Tibial nerve (tissue), 4 donors: ENCODE measurements at regions not wholly inside any gene's neighbourhood (a gene's known extent, or its start where the extent isn't known, plus 50 kb on each side); places are given as distances from the start of the nearest gene placed in this dataset.

Source experiments
- DNase-seq, 2 donors: peaks; one replicate each; pipeline ENCODE4 v3.0.0-alpha.2; 2019; ENCODE audit warnings: low spot score in 2 of 2
- H3K27ac ChIP-seq, 4 donors: fragments of 200-600 bp; sonication (generic) in 3 of 4; one replicate each; pipeline ENCODE4 v1.5.1; 2017 to 2019; ENCODE audit warnings: mild to moderate bottlenecking in 1 of 4
- H3K27me3 ChIP-seq, 2 donors: fragments of 200-600 bp; sonication (generic) in 1 of 2; one replicate each; pipeline versions ENCODE4 v1.5.1 to v1.6.0; 2017 to 2019
- H3K36me3 ChIP-seq, 3 donors: fragments of 200-600 bp; sonication (generic); one replicate each; pipeline ENCODE4 v1.5.1; 2018 to 2019
- H3K4me1 ChIP-seq, 4 donors: fragments of 200-600 bp; sonication (generic) in 3 of 4; one replicate each; pipeline ENCODE4 v1.5.1; 2017 to 2019
- H3K4me3 ChIP-seq, 4 donors: fragments of 200-600 bp; sonication (generic) in 3 of 4; one replicate each; pipeline ENCODE4 v1.5.1; 2017 to 2019; ENCODE audit warnings: mild to moderate bottlenecking in 1 of 4, moderate library complexity in 1 of 4
- H3K9me3 ChIP-seq, 4 donors: fragments of 200-600 bp; sonication (generic) in 3 of 4; one replicate each; pipeline ENCODE4 v1.5.1; 2017 to 2019
- CTCF ChIP-seq, 5 experiments: fragments of 200-600 bp in 3 of 5; fragments of 450-650 bp in 2 of 5; sonication (generic) in 3 of 5; IDR thresholded peaks; one replicate each; pipeline ENCODE4 v1.5.1; 2016 to 2019; ENCODE audit warnings: antibody characterized with exemption in 5 of 5, mild to moderate bottlenecking in 3 of 5, moderate library complexity in 2 of 5
- EP300 ChIP-seq, 2 donors: sonication (generic); formaldehyde crosslinking; IDR thresholded peaks; one replicate each; pipeline ENCODE4 v1.6.1; 2017; ENCODE audit warnings: antibody characterized with exemption in 2 of 2, mild to moderate bottlenecking in 1 of 2
- POLR2A ChIP-seq, 2 donors: fragments of 450-650 bp; IDR thresholded peaks; one replicate each; pipeline ENCODE4 v1.6.1; 2017; ENCODE audit warnings: antibody characterized with exemption in 2 of 2, mild to moderate bottlenecking in 2 of 2, moderate library complexity in 2 of 2
- WGBS, 2 donors: methylation state at CpG; one replicate each; pipeline ENCODE4 v1.1.5; 2018; 5-methylcytosine and 5-hydroxymethylcytosine counted together

DNA sequence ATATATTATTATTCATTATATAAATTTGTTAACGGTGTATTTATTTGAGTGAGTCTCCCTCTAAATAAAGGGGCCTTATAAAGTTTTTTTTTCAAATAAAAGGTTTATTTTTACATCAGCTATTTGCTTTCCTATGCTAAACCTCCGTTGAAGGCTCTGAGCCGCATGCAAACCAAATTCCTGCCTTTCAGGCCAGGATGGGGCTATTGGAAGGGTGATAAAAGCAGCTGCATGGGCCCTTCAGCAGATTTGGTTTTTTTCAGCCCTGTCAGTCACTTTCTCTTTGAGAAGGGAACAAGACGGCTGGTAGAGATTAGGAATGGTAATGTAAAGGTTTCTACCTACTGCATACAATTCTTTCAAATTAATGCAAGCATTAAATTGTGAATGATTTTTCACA is 244.2 kb downstream of the WNT5A start:
- no peak for TF ChIP-seq POLR2A (IDR thresholded peaks at IDR 0.05)
- TF ChIP-seq CTCF (IDR thresholded peaks at IDR 0.05), result no peak
- TF ChIP-seq EP300 (IDR thresholded peaks at IDR 0.05), result no peak
- Histone ChIP-seq H3K9me3 (peaks cover 0 to under 1% (median 0%) of the 10 kb centered on the region in 4 donors), H3K36me3 (no peaks in the 10 kb centered on the region), H3K4me1 (no peaks in the 10 kb centered on the region), H3K4me3 (no peak overlapping the region), H3K27ac (no peak overlapping the region), H3K27me3 (no peaks in the 10 kb centered on the region)
- no peak for DNase-seq
- WGBS, 2 donors, result 49 to 65% methylated on average over 4 of the region's 4 CpGs

DNA sequence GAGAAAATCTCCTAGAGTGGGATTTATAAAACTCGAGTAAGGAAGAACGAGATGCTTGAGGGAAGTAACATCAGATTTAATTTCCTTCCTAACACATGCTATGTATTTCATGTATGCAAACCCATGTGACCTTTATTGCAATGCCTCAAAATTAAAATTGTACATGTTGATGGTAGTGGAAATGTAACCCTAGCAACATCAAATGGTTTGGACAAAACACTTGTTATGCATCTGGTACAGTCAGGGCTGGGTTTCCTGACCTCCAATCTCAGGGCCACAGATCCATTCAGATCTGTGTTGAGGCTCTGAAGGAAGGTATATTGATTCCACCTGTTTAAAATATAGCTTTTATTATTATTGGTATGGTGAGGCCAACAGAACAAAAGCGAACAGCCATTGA is 246.0 kb downstream of the WNT5A start:
- Histone ChIP-seq H3K27me3 (no peaks in the 10 kb centered on the region), H3K9me3 (no peaks in the 10 kb centered on the region), H3K4me3 (no peak overlapping the region), H3K27ac (no peak overlapping the region), H3K4me1 (no peaks in the 10 kb centered on the region), H3K36me3 (no peaks in the 10 kb centered on the region)
- DNase-seq, result no peak
- 85% methylated on average over 3 of the region's 3 CpGs for WGBS, 2 donors
- TF ChIP-seq POLR2A (IDR thresholded peaks at IDR 0.05) (no peak), CTCF (IDR thresholded peaks at IDR 0.05) (no peak), EP300 (IDR thresholded peaks at IDR 0.05) (no peak)

GRCh38 chr3:55235416-55235815 is 251.7 kb downstream of the WNT5A start:
- H3K36me3 ChIP-seq, result no peaks in the 10 kb centered on the region
- no peaks in the 10 kb centered on the region for H3K4me1 ChIP-seq
- no peaks in the 10 kb centered on the region for H3K27me3 ChIP-seq
- TF ChIP-seq CTCF (IDR thresholded peaks at IDR 0.05) (no peak), POLR2A (IDR thresholded peaks at IDR 0.05) (no peak), EP300 (IDR thresholded peaks at IDR 0.05) (no peak)
- H3K4me3 ChIP-seq, result no peak overlapping the region
- peaks cover 0 to 5% (median 0%) of the 10 kb centered on the region in 4 donors for H3K9me3 ChIP-seq
- DNase-seq, result no peak
- H3K27ac ChIP-seq, result no peak overlapping the region

DNA sequence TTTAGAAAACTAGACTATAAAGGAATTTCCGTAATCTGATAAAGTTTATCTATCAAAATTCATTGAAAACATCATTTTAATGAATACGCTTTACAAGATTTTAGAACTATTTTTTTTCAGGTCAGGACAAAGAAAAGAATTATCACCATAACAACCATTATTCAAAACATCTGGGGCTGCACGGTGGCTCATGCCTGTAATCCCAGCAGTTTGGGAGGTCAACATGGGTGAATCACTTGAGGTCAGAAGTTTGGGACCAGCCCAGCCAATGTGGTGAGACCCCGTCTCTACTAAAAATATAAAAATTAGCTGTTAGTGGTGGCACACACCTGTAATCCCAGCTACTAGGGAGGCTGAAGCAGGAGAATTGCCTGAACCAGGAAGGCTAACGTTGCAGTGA is 260.4 kb downstream of the WNT5A start:
- no peak overlapping the region for H3K4me3 ChIP-seq
- H3K36me3 ChIP-seq, result no peaks in the 10 kb centered on the region
- no peak overlapping the region for H3K27ac ChIP-seq
- DNase-seq, result no peak
- no peak for TF ChIP-seq POLR2A (IDR thresholded peaks at IDR 0.05)
- TF ChIP-seq EP300 (IDR thresholded peaks at IDR 0.05), result no peak
- TF ChIP-seq CTCF (IDR thresholded peaks at IDR 0.05), result no peak
- H3K27me3 ChIP-seq, result no peaks in the 10 kb centered on the region
- no peaks in the 10 kb centered on the region for H3K4me1 ChIP-seq
- no peaks in the 10 kb centered on the region for H3K9me3 ChIP-seq
- WGBS, 2 donors, result 81 to 82% methylated on average over 5 of the region's 5 CpGs

DNA sequence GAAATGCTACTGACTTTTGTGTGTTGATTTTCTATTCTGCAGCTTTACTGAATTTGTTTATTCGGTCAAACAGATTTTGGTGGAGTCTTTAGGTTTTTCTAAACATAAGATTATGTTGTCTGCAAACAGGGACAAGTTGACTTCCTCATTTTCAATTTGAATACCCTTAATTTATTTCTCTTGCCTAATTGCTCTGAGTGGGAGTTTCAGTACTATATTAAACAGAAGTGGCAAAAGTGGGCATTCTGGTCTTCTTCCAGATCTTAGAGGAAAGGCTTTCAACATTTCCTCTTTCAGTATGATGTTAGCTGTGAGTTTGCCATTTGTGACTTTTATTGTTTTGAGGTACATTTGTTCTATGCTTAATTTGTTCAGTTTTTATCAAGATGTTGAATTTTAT is 268.5 kb downstream of the WNT5A start:
- WGBS, 2 donors, result 0 to 43% methylated on average over 1 of the region's 1 CpG
- H3K4me3 ChIP-seq, result no peak overlapping the region
- no peak overlapping the region for H3K27ac ChIP-seq
- peaks cover 0 to 28% (median 3%) of the 10 kb centered on the region in 4 donors for H3K9me3 ChIP-seq
- TF ChIP-seq CTCF (IDR thresholded peaks at IDR 0.05) (no peak), POLR2A (IDR thresholded peaks at IDR 0.05) (no peak), EP300 (IDR thresholded peaks at IDR 0.05) (no peak)
- no peak for DNase-seq
- H3K27me3 ChIP-seq, result no peaks in the 10 kb centered on the region
- no peaks in the 10 kb centered on the region for H3K36me3 ChIP-seq
- H3K4me1 ChIP-seq, result no peaks in the 10 kb centered on the region
